Common myeloid progenitor, CD34-positive (primary cell): ENCODE measurements at regions not wholly inside any gene's neighbourhood (a gene's known extent, or its start where the extent isn't known, plus 50 kb on each side); places are given as distances from the start of the nearest gene placed in this dataset.
A peak's percentile ranks its signal among the peaks of the same experiment; 100 is the strongest.

Source experiments
- CTCF ChIA-PET: fragments of 350-600 bp; sonication (Branson Sonifier 250); formaldehyde crosslinking; loops from one replicate; lab custom pipeline; 2021; ENCODE audit warnings: antibody characterized with exemption; lab: Charles Lee
- POLR2A ChIA-PET: fragments of 350-600 bp; sonication (Branson Sonifier 250); formaldehyde crosslinking; loops from one replicate; lab custom pipeline; 2021; ENCODE audit warnings: antibody characterized with exemption; lab: Charles Lee
- DNase-seq, 3 donors: peaks; one replicate each; pipeline versions ENCODE4 v3.0.0 to v3.0.0-alpha.2; 2013
- H3K27ac ChIP-seq, 2 experiments: 1 replicate in 1 of 2; 2 replicates in 1 of 2; pipeline ENCODE4 v1.7.0; 2013; ENCODE audit warnings: inconsistent platforms in 2 of 2, low read length in 2 of 2, mild to moderate bottlenecking in 2 of 2, low read depth in 1 of 2, moderate library complexity in 1 of 2; ENCODE audit not compliant: severe bottlenecking in 2 of 2, insufficient read depth in 1 of 2, poor library complexity in 1 of 2
- H3K27me3 ChIP-seq, 5 experiments: replicated peaks in 2 of 5; 1 replicate in 3 of 5; 2 replicates in 2 of 5; pipeline versions ENCODE4 v1.6.1 to v1.7.0; 2013; ENCODE audit warnings: low read length in 4 of 5, mild to moderate bottlenecking in 2 of 5, moderate library complexity in 2 of 5, inconsistent platforms in 1 of 5; ENCODE audit not compliant: insufficient read depth in 5 of 5, control insufficient read depth in 4 of 5
- H3K36me3 ChIP-seq, 4 experiments: 1 replicate in 2 of 4; 2 replicates in 2 of 4; pipeline versions ENCODE4 v1.6.1 to v1.7.0; 2013; ENCODE audit warnings: low read length in 3 of 4, control low read depth in 1 of 4, mild to moderate bottlenecking in 1 of 4; ENCODE audit not compliant: control insufficient read depth in 4 of 4, insufficient read depth in 4 of 4
- H3K4me1 ChIP-seq, 4 experiments: 1 replicate in 3 of 4; 2 replicates in 1 of 4; pipeline versions ENCODE4 v1.6.1 to v1.7.1; 2013; ENCODE audit warnings: low read length in 3 of 4, mild to moderate bottlenecking in 3 of 4, control low read depth in 1 of 4, inconsistent platforms in 1 of 4, moderate library complexity in 1 of 4; ENCODE audit not compliant: control insufficient read depth in 4 of 4, insufficient read depth in 4 of 4; ENCODE audit errors: control extremely low read depth in 1 of 4
- H3K4me3 ChIP-seq, 7 experiments: 1 replicate in 4 of 7; 2 replicates in 3 of 7; pipeline versions ENCODE4 v1.5.1 to v1.7.0; 2013; ENCODE audit warnings: mild to moderate bottlenecking in 7 of 7, low read length in 6 of 7, moderate library complexity in 6 of 7, inconsistent platforms in 2 of 7, low read depth in 2 of 7, control low read depth in 1 of 7; ENCODE audit not compliant: insufficient read depth in 4 of 7, control insufficient read depth in 1 of 7; ENCODE audit errors: extremely low read depth in 1 of 7
- H3K9me3 ChIP-seq, 5 experiments: 1 replicate in 4 of 5; 2 replicates in 1 of 5; pipeline versions ENCODE4 v1.6.1 to v1.7.1; 2013; ENCODE audit warnings: low read length in 4 of 5, mild to moderate bottlenecking in 2 of 5, inconsistent platforms in 1 of 5, low read depth in 1 of 5, moderate library complexity in 1 of 5; ENCODE audit not compliant: control insufficient read depth in 4 of 5, insufficient read depth in 2 of 5; ENCODE audit errors: control extremely low read depth in 1 of 5
- WGBS: methylation state at CpG from one replicate; pipeline ENCODE4 v1.1.5; 2013; ENCODE audit not compliant: insufficient coverage; 5-methylcytosine and 5-hydroxymethylcytosine counted together

DNA sequence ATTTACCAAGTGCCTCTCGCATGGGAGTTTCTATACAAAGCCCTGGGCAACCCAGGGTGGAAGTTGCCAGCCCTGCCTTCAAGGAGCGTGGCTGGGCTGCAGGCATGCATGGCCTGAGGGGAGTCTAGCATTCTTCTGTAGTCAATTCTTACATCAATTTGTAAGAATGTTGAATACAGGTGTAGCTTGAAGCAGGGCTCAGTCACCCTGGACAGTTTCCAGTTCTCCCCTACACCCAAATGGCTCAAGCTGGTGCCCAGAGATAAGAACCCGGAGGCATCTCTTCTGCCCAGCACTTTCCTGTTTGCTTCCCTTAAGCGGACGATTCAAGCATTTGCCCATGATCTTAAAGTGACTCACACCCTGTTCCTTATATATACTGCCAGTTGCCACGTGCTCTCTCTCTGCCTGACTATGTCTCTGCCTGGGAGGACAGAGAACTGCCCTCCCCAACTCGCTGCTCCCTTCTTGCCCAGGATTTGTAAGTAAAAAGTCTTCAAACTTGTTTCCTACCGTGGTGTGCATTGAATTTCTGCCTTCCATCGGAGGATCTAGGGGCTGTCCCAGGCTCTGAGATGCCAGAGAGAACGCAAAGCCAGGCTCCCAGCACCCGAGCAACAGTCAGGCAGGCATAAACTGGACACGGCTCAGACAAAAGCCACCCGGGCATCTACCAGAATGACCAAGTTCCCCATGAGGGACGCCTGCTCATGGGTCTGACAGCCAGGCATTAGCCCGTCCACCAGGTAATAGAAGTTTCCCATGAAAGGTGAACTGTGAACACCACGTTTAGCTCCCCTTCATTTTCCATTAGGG, 50.9 kb upstream of the AJAP1 start:
- Histone ChIP-seq H3K27ac (no peak overlapping the region), H3K4me3 (peak overlapping the region in 2 of 7 experiments; percentile 26 to 49), H3K27me3 (peaks cover 0 to 8% (median 0%) of the 10 kb centered on the region in 5 experiments), H3K9me3 (no peaks in the 10 kb centered on the region), H3K36me3 (no peaks in the 10 kb centered on the region), H3K4me1 (peaks cover 0 to 38% (median 13%) of the 10 kb centered on the region in 4 experiments)
- ChIA-PET CTCF (interaction anchor here (2.0 kb wide), 1 partner anchor 18 kb away, joined by 6 read pairs; no protein-coding TSS in a partner anchor), POLR2A (no interaction called here)
- WGBS, result 22% methylated on average over 16 of the region's 16 CpGs
- peak; percentile 92 to 98 (median 96) for DNase-seq
